Stimulated activated CD4-positive, alpha-beta T cell treated with anti-CD3 and anti-CD28 coated beads, Interleukin-4, amount 100 ng/mL, for 24 hours (primary cell): ENCODE measurements at regions not wholly inside any gene's neighbourhood (a gene's known extent, or its start where the extent isn't known, plus 50 kb on each side); places are given as distances from the start of the nearest gene placed in this dataset.

Experiments
- DNase-seq: peaks from one replicate; pipeline ENCODE4 v3.0.0-alpha.2; 2020

DNA sequence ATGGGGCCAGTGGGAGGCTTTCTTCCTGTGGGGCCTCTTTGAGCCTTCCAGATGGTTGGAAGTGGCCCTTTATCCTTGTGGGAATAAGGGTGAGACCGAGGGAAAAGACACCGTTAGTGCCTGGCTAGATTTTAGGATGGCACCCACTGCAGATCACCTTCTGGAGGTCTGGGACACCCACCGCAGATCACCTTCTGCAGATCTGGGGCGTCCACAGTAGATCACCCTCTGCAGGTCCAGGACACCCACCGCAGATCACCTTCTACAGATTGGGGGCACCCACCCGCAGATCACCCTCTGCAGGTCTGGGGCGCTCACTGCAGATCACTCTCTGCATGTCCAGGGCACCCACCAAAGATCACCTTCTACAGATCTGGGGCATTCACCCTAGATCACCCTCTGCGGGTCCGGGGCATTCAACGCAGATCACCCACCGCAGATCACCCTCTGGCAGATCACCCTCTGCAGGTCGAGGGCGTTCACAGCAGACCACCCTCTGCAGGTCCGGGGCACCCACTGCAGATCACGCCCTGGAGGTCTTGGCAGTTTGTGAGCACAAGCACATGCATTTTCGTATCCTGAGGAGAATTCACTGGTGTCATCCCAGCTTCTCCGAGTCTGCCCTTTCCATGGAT lies 153.4 kb upstream of the TSHZ3 start:
- no peak for DNase-seq

DNA sequence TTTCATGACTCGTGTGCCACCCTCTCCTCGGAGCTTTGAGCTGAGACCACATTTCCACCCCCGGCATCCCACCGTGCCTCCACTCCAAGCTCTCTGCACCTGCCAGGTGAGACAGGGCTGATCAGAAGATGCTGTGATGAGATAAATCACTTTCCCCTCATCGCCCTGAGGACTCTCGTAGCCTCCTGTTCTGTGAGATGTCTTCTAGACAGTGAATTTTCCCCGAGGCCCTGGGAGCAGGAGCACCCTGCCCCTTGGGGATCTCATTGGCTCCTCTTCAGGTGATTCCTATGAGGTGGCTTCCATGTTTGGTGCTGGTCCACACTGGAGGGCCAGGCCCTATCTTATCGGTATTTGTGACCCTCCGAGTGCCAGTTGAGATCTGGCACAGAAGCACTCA lies 154.0 kb upstream of the TSHZ3 start:
- no peak for DNase-seq

DNA sequence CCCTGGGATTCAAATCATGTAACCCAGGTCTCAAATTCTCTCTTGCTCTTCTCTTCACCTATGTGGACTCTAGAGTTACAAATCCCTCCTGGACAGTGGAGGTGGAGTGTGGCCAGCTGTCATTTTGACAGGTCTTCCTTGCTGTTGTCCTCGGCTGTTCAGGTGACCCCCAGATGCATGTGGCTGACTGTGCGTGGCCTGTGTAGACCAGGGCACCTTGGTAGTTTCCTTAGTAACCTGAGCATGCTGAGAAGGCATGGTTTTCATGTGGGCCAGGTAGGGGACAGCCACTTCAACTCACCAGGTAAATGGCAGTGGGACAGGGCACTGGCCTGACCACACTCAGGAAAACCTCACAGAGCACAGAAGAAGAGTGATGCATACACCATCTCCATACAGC lies 155.0 kb upstream of the TSHZ3 start:
- DNase-seq, result no peak

DNA sequence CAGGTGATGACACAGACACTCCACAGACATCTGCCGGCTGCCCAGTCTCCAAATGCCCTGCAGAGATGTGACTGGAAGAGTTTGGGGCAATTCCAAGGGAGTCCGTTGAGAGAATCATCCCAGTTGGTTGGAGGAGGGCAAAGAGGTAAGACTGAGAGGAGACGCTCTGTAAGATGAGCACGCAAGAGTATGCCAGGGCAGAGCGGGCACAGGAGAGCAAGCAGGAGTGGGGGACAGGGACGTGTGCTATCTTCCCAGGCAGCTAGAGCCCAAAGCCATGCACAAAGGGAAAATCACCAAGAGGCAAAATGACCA lies 156.3 kb upstream of the TSHZ3 start:
- no peak for DNase-seq

DNA sequence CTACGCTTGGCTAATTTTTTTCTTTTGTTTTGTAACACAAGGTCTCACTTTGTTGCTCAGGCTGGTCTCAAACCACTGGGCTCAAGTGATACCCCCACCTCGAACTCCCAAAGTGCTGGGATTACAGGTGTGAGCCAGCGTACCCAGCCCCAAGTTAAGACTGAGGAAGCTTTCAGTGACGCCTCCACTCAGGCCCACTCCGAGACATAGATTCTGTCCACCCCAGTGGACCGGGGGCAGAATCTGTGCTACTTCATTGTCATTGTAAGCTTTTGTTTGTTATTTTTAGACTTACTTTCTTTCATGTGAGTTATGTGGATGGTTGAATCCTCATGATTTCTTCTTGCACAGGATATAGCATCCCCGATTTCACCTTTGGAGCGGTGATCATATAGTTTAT lies 156.9 kb upstream of the TSHZ3 start:
- no peak for DNase-seq

DNA sequence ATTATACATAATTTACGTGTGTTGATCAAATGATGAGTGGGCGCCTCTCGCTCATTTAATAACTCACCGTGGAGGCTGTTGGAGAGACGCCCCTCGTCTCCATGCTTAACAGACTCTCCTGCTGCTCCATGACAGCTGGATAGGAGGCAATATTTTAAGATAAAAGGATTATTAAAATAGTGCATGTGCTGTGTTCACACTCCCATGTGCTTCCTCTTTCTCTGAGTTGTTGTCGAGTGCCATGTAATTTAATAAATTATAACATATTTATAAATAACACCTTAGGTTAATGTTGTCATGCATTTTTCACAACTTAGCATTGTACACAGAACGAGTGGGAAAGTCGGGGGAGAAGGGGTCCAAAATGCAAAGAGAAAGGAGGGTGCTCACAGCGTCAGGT lies 161.4 kb upstream of the TSHZ3 start:
- no peak for DNase-seq

DNA sequence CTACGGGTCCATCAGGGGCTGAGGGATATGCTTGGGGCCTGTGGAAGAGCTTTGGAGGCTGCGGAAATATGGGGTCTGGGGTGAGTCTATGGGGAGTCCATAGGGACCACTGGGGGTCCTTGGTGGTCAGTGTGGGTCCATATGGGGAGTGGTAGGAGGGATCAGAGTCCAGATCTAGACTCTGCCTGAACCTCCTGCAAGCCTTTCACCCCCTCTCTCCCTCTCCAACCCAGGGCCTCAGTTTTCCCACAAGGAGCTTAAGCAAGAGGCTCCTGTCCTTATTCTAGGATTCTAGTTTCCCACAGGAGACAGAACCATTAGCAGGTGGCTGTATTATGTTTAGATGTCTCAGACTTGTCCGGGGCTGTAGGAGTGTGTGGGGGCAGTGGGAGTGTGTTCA lies 161.9 kb upstream of the TSHZ3 start:
- no peak for DNase-seq

DNA sequence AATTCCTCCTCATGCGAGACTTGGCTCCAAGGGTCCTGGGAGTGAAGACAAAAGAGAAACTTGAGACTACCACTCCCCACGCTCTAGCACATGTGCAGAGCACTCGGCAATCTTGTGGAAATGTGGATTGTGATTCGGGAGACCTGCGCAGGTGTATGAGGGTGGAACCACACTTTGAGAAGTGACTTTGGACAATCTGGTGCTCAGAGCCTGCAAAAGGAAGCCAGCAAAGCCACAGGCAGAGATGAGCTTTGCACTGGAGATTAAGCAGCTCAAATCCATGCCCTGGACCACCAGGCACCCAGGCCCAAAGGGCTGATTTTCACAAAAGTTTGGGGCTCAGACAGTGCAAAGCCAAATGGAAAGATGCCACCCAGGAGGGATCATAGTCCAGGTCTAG lies 162.5 kb upstream of the TSHZ3 start:
- no peak for DNase-seq

DNA sequence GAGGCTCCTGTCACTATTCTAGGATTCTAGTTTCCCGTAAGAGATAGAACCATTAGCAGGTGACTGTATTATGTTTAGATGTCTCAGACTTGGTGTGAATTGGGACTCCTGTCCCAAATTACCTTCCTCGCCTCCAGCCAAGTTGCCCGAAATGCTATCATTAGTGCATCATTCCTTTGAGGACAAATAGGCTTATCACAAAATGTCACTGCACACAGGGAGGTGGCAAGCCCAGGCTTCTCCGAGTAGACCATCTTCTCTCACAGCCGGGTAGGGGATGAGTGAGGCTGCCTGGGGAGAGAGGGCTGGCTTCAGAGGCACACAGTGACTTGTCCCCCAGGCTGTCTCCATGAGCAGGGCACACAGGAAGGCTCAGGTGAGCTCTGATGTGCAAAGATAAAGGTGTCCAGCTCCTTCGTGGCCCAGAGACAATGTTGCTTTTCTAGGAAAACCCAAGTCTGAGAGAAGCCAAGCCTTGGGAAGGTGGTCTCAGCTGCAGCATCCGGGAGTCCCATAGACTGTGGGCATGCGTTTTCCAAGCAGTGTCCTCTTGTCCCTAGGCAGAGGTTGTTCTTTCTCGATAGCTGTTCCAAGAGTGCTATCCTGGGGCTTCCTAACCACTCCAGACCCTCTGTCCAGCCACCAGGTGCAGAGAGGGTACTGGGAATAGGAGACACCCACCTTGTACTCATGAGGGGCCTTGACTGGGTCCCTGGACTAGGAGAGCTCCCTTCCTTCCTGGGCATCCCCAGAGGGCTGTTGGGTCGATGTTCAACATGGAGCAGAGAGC lies 163.1 kb upstream of the TSHZ3 start:
- no peak for DNase-seq

DNA sequence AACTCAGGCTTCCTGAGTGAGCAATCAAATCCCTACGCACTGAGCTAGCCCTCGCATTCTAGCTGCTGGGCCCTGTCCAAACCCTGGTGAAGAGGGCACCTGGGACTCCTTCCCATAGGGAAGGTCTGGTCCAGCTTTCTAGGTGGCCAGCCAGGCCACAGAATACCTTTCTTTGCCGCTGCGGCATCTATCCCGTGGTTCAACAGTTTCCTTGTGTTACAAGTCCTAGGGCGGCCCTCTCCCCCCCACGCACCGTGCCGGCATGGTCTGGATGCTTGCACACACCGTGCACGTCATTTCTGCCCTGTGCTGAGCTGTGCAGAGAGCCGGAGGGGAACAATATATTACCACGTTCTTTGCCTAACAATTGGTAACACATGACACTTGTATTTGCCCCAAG lies 164.6 kb upstream of the TSHZ3 start:
- DNase-seq, result no peak

DNA sequence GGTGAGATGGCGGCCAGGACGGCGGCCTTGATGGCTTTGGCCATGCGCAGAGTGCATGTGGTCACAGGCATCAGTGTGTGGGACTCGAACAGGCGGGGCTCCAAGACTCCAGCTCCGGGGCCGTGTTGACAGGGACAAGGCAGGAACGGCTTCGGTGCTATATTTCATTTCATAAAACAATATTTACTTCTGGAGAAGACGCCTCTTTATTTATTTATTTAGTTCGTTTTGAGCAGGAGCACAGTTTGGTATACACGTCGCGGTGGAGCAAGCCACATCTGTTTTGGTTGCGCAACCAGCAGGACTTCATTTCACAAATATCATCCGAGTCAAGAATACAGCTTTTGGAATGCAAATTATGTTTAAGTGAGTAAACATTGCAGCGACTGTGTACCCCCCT lies 166.7 kb upstream of the TSHZ3 start:
- no peak for DNase-seq

DNA sequence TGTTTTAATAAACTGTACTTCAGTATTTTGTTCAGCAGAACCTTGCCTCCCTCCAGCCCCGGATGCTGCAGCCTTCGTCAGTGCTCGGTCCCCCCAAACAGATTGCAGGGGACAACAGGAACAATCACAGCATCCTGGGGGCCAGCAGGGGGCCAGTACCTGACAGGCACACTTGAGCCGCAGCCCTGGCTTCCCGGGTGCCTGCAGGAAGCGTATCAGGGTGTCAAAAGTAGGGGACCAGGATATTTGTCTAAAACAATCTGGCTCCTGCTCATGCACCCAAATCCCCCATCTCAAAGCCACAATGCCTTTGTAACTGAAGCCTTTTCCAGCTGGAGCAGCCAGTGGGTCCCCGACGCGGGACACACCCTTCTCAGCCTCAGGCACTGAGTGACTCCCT lies 167.5 kb upstream of the TSHZ3 start:
- DNase-seq, result no peak

DNA sequence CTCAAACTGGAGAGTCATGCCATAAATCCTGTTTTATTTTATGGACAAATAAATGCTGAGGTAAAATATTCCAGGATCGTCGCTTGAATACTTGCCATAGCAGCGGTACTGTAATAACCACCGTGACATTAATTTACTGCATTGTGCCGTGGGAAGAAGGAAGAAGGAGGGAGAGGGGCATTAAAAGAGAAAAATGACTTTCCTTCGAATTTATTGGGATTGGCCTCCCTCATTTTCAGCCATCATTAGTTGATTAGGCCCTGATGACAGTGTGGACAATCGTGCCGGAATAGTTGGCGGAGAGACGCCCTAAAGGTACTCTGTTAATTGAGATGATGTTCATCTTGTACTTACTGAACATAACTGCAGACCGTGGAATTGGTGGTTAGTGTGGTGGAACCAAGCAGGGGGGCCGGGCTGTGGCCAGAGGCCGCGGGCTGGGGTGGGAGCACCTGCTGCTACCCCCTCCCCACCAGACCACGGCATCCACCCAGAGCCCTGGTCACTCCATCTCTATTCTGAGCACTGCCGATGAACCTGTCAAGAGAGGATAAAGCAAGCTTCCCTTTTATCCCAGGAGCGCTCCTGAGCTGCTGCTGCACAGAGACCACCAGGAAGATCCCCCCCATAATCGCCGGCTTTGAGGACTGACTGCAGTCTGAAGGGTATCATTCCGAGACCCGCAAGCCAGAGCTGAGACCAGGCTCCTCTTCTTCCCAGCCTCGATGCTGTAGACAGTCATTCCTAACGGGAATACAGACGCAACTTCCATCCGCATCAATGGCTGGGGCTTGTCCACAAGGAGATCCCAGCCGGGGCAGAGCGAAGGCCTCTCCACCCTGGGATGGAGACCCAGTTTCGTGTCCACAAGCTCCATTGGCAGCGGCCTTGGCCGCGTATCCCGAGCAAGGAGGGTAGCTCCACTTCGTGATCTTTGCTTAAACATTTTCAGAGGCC lies 168.3 kb upstream of the TSHZ3 start:
- DNase-seq, result no peak

DNA sequence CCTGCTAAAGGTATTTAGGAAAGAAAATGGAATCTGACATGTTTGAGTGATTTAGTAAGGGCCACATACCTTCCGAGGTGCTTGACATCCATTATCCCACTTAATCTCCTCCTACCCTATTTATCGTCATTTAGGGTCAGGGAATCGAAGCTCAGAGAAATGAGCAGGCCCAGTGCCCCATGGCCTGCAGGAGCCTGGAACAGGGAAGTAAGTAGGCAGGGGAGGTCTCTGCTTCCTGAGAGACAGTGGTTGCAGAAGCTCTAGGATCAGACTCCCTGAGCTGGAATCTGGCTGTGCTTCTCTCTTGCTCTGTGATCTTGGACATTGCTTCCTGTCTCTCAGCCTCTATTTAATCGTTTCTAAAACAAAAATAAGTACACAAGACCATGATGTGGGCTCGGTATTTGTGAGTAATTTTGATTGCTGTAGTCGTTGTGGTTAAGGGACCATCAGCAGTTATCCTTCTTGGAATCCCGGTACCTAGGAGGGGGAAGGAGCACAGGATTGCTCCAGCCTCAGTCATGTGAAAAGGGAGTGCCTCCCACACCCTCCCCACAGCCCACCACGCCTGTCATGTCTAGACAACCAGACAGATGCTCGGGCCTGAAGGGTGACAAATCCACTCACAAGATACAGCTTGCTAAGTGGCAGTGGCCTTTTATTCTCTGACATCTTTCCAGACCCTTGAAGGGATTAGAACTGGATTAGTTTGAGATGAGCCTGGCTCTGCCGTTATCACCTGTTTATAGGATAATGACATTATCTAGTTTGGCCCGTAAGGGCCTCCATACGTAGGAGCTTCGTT lies 169.2 kb upstream of the TSHZ3 start:
- no peak for DNase-seq

DNA sequence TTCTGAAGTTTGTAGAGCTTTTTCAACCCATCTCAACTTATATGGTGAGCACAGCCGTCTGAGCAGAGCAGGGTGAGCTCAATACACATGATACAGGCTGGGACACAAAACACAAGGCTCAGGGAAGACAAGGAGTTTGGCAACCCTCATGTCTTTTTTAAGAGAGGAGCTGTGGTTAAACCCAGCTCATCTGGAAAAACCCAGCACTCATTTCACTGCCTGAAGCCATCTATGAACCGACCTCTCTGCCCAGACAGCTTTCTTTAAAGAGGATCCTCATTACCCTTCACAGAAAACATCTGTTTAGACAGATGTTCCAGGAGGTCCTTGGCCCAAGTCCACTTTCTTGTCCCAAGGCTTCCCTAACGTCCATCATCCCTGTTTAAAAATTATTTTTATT lies 170.0 kb upstream of the TSHZ3 start:
- DNase-seq, result no peak

DNA sequence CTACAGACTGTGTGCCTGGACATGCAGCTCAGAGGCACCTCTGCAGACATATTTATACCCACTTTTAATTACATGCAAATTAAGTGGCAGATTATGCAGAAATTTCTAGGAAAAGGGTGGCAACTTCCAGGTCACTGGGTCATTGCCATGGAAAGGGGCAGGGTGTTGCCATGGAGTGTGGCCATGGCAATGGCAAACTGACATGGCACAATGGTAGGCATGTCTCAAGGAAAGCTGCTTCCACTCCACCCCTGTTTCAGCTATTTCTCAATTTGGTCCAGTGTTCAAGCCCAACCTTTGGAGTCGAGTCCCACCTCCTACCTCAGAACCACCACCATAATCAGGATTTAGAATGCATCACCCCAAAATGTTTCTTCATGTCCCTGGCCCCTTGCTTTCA lies 170.7 kb upstream of the TSHZ3 start:
- no peak for DNase-seq

DNA sequence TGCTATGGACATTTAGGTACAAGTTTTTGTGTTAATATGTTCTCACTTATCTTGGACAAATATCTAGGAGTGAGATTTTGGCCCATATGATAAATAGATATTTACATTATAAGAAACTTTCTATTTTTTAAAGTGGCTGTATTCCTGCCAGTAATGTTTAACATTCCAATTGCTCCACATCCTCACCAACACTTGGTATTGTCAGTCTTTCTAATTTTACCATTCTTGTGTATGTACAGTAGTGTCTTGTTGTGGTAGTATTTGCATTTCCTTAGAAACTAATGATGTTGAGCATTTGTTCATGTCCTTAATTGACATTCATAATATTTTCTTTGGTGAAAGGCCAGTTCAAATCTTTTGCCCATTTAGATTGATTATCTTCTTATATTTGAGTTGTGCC lies 171.4 kb upstream of the TSHZ3 start:
- no peak for DNase-seq

DNA sequence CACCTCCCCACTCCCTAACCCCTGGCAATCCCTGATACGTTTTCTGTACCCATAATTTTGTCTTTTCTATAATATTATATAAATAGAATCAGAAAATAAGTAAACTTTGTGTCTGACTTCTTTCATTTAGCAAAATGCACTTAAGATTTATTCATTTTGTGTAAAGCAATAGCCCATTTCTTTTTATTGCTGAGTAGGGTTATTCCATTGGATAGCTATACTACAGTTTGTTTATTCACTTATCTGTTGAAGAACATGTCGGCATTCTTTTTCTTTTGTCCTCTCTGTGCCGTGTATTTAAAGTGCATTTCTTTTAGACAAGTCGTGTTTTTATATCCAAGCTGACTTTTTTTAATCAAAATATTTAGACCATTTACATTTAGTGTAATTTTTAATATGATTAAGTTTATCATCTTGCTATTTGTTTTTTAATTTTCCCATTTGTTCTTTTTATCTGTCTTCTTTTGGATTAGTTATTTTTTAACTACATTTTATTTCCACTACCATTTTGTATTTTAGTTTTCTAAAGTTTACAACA lies 176.4 kb upstream of the TSHZ3 start:
- DNase-seq, result no peak

DNA sequence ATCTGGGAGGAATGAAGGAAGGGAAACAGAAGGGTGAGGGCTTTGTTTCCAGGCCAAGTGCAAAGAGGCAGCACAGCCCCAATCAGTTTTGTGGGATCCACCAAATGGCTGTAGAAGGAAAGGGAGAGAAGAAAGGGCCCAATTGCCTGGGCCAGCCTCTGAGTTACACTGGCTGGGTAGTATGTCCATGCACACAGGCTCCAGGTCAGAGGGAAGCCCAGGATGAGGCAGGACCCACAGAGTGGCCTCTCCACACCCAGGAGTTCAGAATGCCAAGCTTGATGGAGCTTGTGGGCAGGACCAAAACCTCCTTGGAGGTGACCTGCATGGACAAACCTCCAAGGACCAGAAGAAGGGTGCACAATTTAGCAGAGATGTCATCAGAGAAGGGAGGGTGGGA lies 178.2 kb upstream of the TSHZ3 start:
- no peak for DNase-seq

DNA sequence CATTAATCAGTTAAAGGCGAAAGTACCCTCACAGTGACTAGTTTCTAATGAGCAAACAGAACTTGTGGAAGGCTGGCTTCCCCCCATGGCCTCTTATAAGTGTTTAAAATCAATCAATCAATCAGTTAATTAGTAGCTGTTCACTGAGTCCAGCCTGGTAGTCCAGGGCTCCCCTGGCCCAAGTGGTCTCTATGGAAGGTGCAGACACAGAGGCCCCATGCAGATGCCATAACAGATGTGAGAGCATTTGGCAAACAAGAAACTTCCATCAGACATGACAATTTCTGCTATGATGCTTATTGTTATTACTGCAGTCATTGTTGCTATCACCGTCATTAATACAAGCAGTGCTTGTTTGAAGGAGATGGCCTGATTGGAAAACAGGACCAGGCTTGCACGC lies 179.0 kb upstream of the TSHZ3 start:
- DNase-seq, result no peak

DNA sequence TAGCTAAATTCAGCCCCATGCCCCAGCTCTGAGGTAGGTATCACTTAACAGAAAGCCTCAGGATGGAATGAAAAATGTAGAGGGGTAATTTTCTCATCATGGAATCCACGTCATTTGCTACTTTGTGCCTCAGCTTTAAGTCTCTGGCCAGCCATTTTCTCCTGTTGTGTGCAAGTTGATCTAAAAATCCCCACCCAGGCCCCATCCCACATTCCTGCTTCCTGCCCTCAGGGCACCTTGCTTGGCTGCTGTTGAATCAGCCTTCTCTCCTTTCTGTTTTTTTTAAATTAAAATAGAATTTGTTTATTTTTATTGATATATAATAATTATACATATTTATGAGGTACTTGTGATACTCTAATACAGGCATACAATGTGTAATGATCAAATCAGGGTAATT lies 179.9 kb upstream of the TSHZ3 start:
- no peak for DNase-seq

DNA sequence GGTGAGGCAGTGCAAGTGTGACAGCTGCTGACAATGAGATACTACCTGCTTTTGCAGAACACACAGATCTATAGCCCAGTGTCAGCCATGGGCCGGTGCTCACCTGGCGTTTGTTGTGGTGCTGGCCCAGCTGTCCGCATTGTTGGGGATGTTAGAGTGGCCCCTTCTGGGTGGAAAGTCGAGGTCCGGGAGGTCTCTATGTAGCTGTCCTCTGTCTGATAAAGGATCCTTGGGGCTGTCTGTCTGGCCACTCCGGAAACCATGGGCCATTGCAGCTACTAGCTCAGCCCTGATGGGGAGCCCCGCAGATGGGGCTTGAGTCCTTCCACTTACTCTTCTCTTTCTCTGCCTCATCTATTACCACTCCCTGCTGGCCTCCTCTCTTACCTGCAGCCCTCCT lies 181.5 kb upstream of the TSHZ3 start:
- no peak for DNase-seq

DNA sequence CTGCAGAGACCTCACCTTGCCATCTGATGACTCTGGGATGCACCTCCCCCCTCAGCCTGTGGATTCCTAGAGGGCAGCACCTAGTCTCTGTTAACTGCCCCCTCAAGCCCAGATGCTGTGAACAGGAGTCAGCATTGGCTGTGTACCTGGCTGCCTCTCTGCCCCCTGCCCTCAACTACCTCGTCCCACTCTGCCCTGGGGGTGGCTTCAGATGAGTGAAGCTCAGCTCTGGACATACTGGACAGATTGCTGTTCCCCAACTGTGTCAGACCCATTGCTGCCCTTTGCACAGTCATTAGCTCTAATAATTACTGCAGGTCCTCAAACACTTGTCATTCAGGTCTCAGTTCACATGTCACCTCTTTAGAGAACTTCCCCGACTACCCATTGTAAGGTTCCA lies 182.1 kb upstream of the TSHZ3 start:
- DNase-seq, result no peak
